ENCODE measurements at regions not wholly inside any gene's neighbourhood (a gene's known extent, or its start where the extent isn't known, plus 50 kb on each side); places are given as distances from the start of the nearest gene placed in this dataset.

GRCh38 chr11:80451105-80451504 is 1010.3 kb upstream of the TENM4 start:
- no peak overlapping the region for H3K27ac ChIP-seq
- no peaks in the 10 kb centered on the region for H3K27me3 ChIP-seq
- no peaks in the 10 kb centered on the region for H3K4me1 ChIP-seq
- no peak for ATAC-seq
- intact Hi-C loops (cut with DNase I) = no loop called here
- H3K4me3 ChIP-seq = no peak overlapping the region
- H3K36me3 ChIP-seq = no peaks in the 10 kb centered on the region
- H3K9me3 ChIP-seq = no peaks in the 10 kb centered on the region
- 52 to 64% (median 57%) methylated on average over 5 of the region's 5 CpGs for WGBS, 4 donors
- no peak for TF ChIP-seq POLR2A (IDR thresholded peaks at IDR 0.05)
- TF ChIP-seq, protein P1, sequence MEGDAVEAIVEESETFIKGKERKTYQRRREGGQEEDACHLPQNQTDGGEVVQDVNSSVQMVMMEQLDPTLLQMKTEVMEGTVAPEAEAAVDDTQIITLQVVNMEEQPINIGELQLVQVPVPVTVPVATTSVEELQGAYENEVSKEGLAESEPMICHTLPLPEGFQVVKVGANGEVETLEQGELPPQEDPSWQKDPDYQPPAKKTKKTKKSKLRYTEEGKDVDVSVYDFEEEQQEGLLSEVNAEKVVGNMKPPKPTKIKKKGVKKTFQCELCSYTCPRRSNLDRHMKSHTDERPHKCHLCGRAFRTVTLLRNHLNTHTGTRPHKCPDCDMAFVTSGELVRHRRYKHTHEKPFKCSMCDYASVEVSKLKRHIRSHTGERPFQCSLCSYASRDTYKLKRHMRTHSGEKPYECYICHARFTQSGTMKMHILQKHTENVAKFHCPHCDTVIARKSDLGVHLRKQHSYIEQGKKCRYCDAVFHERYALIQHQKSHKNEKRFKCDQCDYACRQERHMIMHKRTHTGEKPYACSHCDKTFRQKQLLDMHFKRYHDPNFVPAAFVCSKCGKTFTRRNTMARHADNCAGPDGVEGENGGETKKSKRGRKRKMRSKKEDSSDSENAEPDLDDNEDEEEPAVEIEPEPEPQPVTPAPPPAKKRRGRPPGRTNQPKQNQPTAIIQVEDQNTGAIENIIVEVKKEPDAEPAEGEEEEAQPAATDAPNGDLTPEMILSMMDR (IDR thresholded peaks at IDR 0.05) = no peak
- DNase-seq = no peak

- no peak for TF ChIP-seq POLR2A (IDR thresholded peaks at IDR 0.05)
- TF ChIP-seq, protein P1 (IDR thresholded peaks at IDR 0.05) = no peak
- no peak for ATAC-seq
- WGBS, 4 donors = 66 to 85% (median 78%) methylated on average over 2 of the region's 2 CpGs
These were observed 1007.9 kb upstream of the TENM4 start for GRCh38 chr11:80448709-80449108.

GRCh38 chr11:80443177-80443576 is 1002.3 kb upstream of the TENM4 start:
- DNase-seq (no peak), ATAC-seq (no peak)
- Histone ChIP-seq H3K27me3 (no peaks in the 10 kb centered on the region), H3K36me3 (no peaks in the 10 kb centered on the region), H3K27ac (no peak overlapping the region), H3K4me1 (no peaks in the 10 kb centered on the region), H3K9me3 (no peaks in the 10 kb centered on the region), H3K4me3 (no peak overlapping the region)
- 42 to 64% (median 59%) methylated on average over 2 of the region's 2 CpGs for WGBS, 4 donors
- no peak for TF ChIP-seq POLR2A (IDR thresholded peaks at IDR 0.05)
- TF ChIP-seq, protein P1 (IDR thresholded peaks at IDR 0.05) = no peak
- intact Hi-C loops (cut with DNase I) = no loop called here

More at GRCh38 chr11:80448709-80449108, 1007.9 kb upstream of the TENM4 start:
- H3K4me3 ChIP-seq = no peak overlapping the region
- H3K27me3 ChIP-seq = no peaks in the 10 kb centered on the region
- no peak overlapping the region for H3K27ac ChIP-seq
- no peaks in the 10 kb centered on the region for H3K9me3 ChIP-seq
- intact Hi-C loops (cut with DNase I) = no loop called here
- no peaks in the 10 kb centered on the region for H3K36me3 ChIP-seq
- H3K4me1 ChIP-seq = no peaks in the 10 kb centered on the region
- no peak for DNase-seq

GRCh38 chr11:80441821-80442220 is 1001.0 kb upstream of the TENM4 start:
- no peaks in the 10 kb centered on the region for H3K4me1 ChIP-seq
- TF ChIP-seq POLR2A (IDR thresholded peaks at IDR 0.05) = no peak
- H3K27ac ChIP-seq = no peak overlapping the region
- H3K4me3 ChIP-seq = no peak overlapping the region
- ATAC-seq = no peak
- H3K36me3 ChIP-seq = no peaks in the 10 kb centered on the region
- no peak for DNase-seq
- H3K27me3 ChIP-seq = no peaks in the 10 kb centered on the region
- H3K9me3 ChIP-seq = no peaks in the 10 kb centered on the region
- 69 to 77% (median 74%) methylated on average over 3 of the region's 3 CpGs for WGBS, 4 donors
- intact Hi-C loops (cut with DNase I) = no loop called here

DNA sequence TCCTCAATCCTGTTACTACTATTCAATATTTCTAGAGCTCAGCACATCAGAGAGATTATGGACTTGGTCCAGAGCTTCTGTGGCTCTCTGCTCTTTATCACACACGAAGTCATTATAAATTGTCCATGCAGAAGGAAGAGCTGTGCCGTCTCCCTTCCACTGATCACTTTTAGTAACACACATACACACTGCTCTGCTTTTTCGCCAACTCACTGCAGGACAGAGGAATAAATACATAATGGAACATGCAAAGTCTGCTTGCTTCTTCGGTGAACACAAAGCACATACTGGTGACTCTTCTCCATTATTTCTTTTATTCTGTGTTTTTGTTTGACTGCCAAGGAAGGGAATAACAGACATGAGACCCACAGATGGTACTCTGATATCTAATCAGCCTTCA is 1000.0 kb upstream of the TENM4 start:
- DNase-seq = no peak

More for the DNA sequence above, 1000.0 kb upstream of the TENM4 start:
- Histone ChIP-seq H3K9me3 (no peaks in the 10 kb centered on the region), H3K4me1 (no peaks in the 10 kb centered on the region), H3K27me3 (no peaks in the 10 kb centered on the region), H3K27ac (no peak overlapping the region), H3K4me3 (no peak overlapping the region), H3K36me3 (no peaks in the 10 kb centered on the region)
- ATAC-seq = no peak
- intact Hi-C loops (cut with DNase I) = no loop called here
- WGBS, 4 donors = 39 to 69% (median 65%) methylated on average over 4 of the region's 4 CpGs
- TF ChIP-seq POLR2A (IDR thresholded peaks at IDR 0.05) = no peak
- TF ChIP-seq, protein P1 (IDR thresholded peaks at IDR 0.05) = no peak

Data from heart left ventricle (tissue), 16 donors.